GM12878 (cell line): ENCODE measurements at regions not wholly inside any gene's neighbourhood (a gene's known extent, or its start where the extent isn't known, plus 50 kb on each side); places are given as distances from the start of the nearest gene placed in this dataset.

Experiments used
- ATAC-seq: fragments of 200-7000 bp; cut with Tn5 transposase; 3 replicates; pipeline ENCODE4 v1.9.1; 2020; ENCODE audit warnings: mild to moderate bottlenecking, moderate library complexity
- BruUV-seq: library from RNA; stranded (reverse); fragments of 400-500 nt; replicated peaks from 2 replicates; lab custom pipeline; 2021; lab: Mats Ljungman, UMichigan
- CTCF ChIA-PET: fragments of 300-600 bp; sonication (Branson Sonifier 250); formaldehyde crosslinking; extraction: SDS; loops from one replicate; lab custom pipeline; 2021; ENCODE audit warnings: inconsistent platforms; lab: Yijun Ruan, JAX
- POLR2A ChIA-PET: fragments of 350-600 bp; formaldehyde crosslinking; extraction: SDS; loops from one replicate; lab custom pipeline; 2021; ENCODE audit warnings: inconsistent platforms; lab: Charles Lee
- RAD21 ChIA-PET: fragments of 300-600 bp; sonication (Branson Sonifier 250); formaldehyde crosslinking; loops from one replicate; lab custom pipeline; 2023; ENCODE audit warnings: antibody characterized with exemption; ENCODE audit not compliant: unreplicated experiment; lab: Charles Lee
- SMC1A ChIA-PET: fragments of 300-600 bp; sonication (Branson Sonifier 250); formaldehyde crosslinking; loops from one replicate; lab custom pipeline; 2023; ENCODE audit not compliant: unreplicated experiment, uncharacterized antibody; lab: Charles Lee
- DNase-seq: peaks from one replicate; pipeline ENCODE4 v3.0.0-alpha.2; 2011; ENCODE audit warnings: low read depth, low spot score
- FAIRE-seq: peaks from 3 replicates; lab custom pipeline; 2011; peaks lifted over from hg19 to GRCh38; lab: Jason Lieb, UNC
- H2AFZ ChIP-seq: 2 replicates; pipeline ENCODE4 v1.6.0; 2011; ENCODE audit warnings: low read depth, low read length, control low read depth; ENCODE audit not compliant: control insufficient read depth
- H3K27ac ChIP-seq: 2 replicates; pipeline ENCODE4 v1.5.1; 2011; ENCODE audit warnings: control low read depth; ENCODE audit not compliant: control insufficient read depth, insufficient read depth
- H3K27me3 ChIP-seq, 2 experiments: replicated peaks in 1 of 2; 2 replicates each; pipeline versions ENCODE4 v1.6.0 to v1.6.1; 2011; ENCODE audit warnings: low read length in 1 of 2; ENCODE audit not compliant: control insufficient read depth in 2 of 2, insufficient read depth in 2 of 2
- H3K36me3 ChIP-seq, 2 experiments: 2 replicates each; pipeline ENCODE4 v1.5.1; 2011; ENCODE audit warnings: low read length in 1 of 2; ENCODE audit not compliant: control insufficient read depth in 2 of 2, insufficient read depth in 2 of 2
- H3K4me1 ChIP-seq: 2 replicates; pipeline ENCODE4 v1.6.1; 2011; ENCODE audit warnings: mild to moderate bottlenecking, low read length, moderate library complexity, mixed read lengths; ENCODE audit not compliant: control insufficient read depth, insufficient read depth
- H3K4me2 ChIP-seq: 2 replicates; pipeline ENCODE4 v1.6.0; 2011; ENCODE audit warnings: control low read depth; ENCODE audit not compliant: control insufficient read depth, insufficient read depth
- H3K4me3 ChIP-seq: fragments of 200-600 bp; sonication (generic); 2 replicates; pipeline ENCODE4 v1.5.1; 2016
- H3K79me2 ChIP-seq: 2 replicates; pipeline ENCODE4 v1.6.0; 2011; ENCODE audit warnings: low read length; ENCODE audit not compliant: control insufficient read depth, insufficient read depth
- H3K9ac ChIP-seq: 2 replicates; pipeline ENCODE4 v1.8.0; 2011; ENCODE audit warnings: low read length, control low read depth, mixed read lengths; ENCODE audit not compliant: control insufficient read depth, insufficient read depth
- H3K9me3 ChIP-seq: replicated peaks from 3 replicates; pipeline ENCODE4 v1.5.1; 2011; ENCODE audit warnings: mild to moderate bottlenecking, low read length; ENCODE audit not compliant: control insufficient read depth, insufficient read depth
- H4K20me1 ChIP-seq: 2 replicates; pipeline ENCODE4 v1.6.0; 2011; ENCODE audit not compliant: control insufficient read depth, insufficient read depth
- CREB1 ChIP-seq: IDR thresholded peaks from 2 replicates; pipeline ENCODE4 v1.6.1; 2012; ENCODE audit warnings: low read depth, mild to moderate bottlenecking, inconsistent platforms
- FOS ChIP-seq: IDR thresholded peaks from 3 replicates; pipeline ENCODE4 v1.6.1; 2011; ENCODE audit warnings: borderline replicate concordance; ENCODE audit not compliant: insufficient read length; ENCODE audit errors: extremely low read depth
- IKZF1 ChIP-seq: fragments of 450-650 bp; conservative IDR thresholded peaks from 2 replicates; pipeline ENCODE4 v1.6.1; 2017; ENCODE audit warnings: antibody characterized with exemption, mild to moderate bottlenecking
- IKZF2 ChIP-seq, 2 experiments: fragments of 450-650 bp; IDR thresholded peaks; 2 replicates each; pipeline ENCODE4 v1.6.1; 2017; ENCODE audit warnings: mild to moderate bottlenecking in 2 of 2, moderate library complexity in 2 of 2
- KDM1A ChIP-seq: fragments of 200-600 bp; sonication (generic); IDR thresholded peaks from 2 replicates; pipeline ENCODE4 v1.6.1; 2016; ENCODE audit warnings: borderline replicate concordance
- MEF2A ChIP-seq: IDR thresholded peaks from 2 replicates; pipeline ENCODE4 v1.6.1; 2011; ENCODE audit warnings: low read depth, mild to moderate bottlenecking, low read length, moderate library complexity; ENCODE audit not compliant: insufficient read depth
- MEF2B ChIP-seq: fragments of 450-650 bp; IDR thresholded peaks from 2 replicates; pipeline ENCODE4 v1.6.1; 2018; ENCODE audit warnings: mild to moderate bottlenecking, moderate library complexity; ENCODE audit not compliant: partially characterized antibody, poor library complexity, severe bottlenecking
- SIN3A ChIP-seq: IDR thresholded peaks from 2 replicates; pipeline ENCODE4 v1.6.1; 2012; ENCODE audit warnings: low read depth, low read length, improper control_type of control experiment
- TAF1 ChIP-seq: IDR thresholded peaks from 2 replicates; pipeline ENCODE4 v1.6.1; 2011; ENCODE audit warnings: mild to moderate bottlenecking, low read depth, low read length, borderline replicate concordance
- YY1 ChIP-seq: IDR thresholded peaks from 2 replicates; pipeline ENCODE4 v1.6.1; 2011; ENCODE audit warnings: low read depth, mild to moderate bottlenecking, low read length
- WGBS: methylation state at CpG from one replicate; pipeline ENCODE4 v1.1.6; 2016; ENCODE audit warnings: low lambda C conversion rate; ENCODE audit not compliant: insufficient replicate concordance, insufficient coverage; ENCODE audit errors: missing lambda C conversion rate; 5-methylcytosine and 5-hydroxymethylcytosine counted together
- in situ Hi-C: fragments of 300-500 bp; cut with MboI; formaldehyde crosslinking; loops from 9 replicates; pipeline ENCODE4 v1.14.3; 2018; ENCODE audit warnings: mixed read lengths
- intact Hi-C: fragments of 100-400 bp; cut with micrococcal nuclease; formaldehyde crosslinking; loops from one replicate; pipeline ENCODE4 v1.14.2; 2022; ENCODE audit not compliant: unreplicated experiment
- TF ChIP-seq, protein P1 (sequence below): fragments of 450-650 bp; IDR thresholded peaks from 2 replicates; pipeline ENCODE4 v1.6.1; 2016; ENCODE audit warnings: mild to moderate bottlenecking
- TF ChIP-seq, protein P2 (sequence below): fragments of 450-650 bp; IDR thresholded peaks from 2 replicates; pipeline ENCODE4 v1.6.1; 2017; ENCODE audit warnings: low read depth, mild to moderate bottlenecking, moderate library complexity
- TF ChIP-seq, protein P3 (sequence below): fragments of 450-650 bp; IDR thresholded peaks from 2 replicates; pipeline ENCODE4 v1.6.1; 2017; ENCODE audit warnings: mild to moderate bottlenecking, moderate library complexity

DNA sequence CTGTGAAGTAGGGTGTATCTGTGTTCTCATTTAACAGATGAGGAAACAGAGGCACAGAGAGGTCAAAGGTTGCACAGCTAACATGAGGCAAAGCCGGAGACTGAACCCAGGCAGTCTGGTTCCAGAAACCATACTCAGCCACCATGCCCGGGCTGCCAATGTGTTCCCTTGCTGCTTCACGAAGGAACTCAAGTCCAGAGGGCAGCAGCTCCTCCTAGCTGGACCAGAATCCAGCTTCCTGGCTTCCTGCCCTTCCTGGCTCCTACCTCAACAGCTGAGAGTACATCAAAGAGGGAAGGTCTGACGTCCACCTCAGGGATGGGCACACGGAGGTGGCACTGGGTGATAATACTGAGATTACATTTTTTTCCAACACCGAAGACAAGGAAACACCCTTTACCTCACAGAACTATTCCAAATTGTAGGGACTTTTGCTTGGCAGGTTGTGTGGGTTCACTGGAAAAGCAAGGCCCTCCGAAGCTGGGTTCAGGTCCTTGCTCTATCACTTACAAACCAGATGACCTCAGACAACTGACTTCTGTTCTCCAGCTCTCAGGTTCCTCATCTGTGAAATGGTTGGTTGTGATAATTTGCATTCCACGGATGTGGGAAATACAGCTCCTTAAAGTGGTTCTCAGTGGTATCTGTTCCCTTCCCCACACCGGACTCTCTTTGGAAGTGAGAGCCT, 154.1 kb upstream of the ZMIZ1 start (continued):
- TF ChIP-seq, protein P1, sequence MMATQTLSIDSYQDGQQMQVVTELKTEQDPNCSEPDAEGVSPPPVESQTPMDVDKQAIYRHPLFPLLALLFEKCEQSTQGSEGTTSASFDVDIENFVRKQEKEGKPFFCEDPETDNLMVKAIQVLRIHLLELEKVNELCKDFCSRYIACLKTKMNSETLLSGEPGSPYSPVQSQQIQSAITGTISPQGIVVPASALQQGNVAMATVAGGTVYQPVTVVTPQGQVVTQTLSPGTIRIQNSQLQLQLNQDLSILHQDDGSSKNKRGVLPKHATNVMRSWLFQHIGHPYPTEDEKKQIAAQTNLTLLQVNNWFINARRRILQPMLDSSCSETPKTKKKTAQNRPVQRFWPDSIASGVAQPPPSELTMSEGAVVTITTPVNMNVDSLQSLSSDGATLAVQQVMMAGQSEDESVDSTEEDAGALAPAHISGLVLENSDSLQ: no peak
- no peak for TF ChIP-seq MEF2A
- TF ChIP-seq IKZF1: peak; percentile 63
- TF ChIP-seq SIN3A: no peak
- no peak for TF ChIP-seq TAF1
- TF ChIP-seq, all 136 proteins: peak for 3

DNA sequence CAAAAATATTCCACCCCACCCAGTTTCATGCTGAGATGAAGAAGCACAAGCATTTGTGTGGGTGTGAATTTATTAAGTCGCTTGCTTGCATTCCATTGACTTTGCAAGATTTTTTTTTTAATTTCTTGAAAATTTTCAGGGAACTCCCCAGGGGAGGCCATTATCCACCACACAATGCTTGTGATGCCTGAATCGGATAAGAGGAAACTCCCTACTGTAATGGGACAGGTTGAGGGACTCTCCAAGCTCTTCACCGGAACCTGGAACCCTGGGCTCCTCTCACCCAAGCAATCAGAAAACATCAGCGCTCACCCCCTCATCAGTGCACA, 153.6 kb upstream of the ZMIZ1 start:
- Histone ChIP-seq H3K4me3 (no peak overlapping the region), H2AFZ (no peak overlapping the region), H3K36me3 (no peaks in the 10 kb centered on the region), H3K27me3 (no peaks in the 10 kb centered on the region; a peak in 2 of 4 replicates), H3K9me3 (no peaks in the 10 kb centered on the region), H3K4me2 (no peak overlapping the region), H3K79me2 (no peaks in the 10 kb centered on the region), H3K4me1 (peaks cover 6% of the 10 kb centered on the region), H4K20me1 (no peaks in the 10 kb centered on the region), H3K9ac (no peak overlapping the region), H3K27ac (no peak overlapping the region)
- in situ Hi-C loops: no loop called here
- TF ChIP-seq YY1 (0 out of 2 replicates have a peak, but pooled peaks have one; percentile 12), CREB1 (no peak), KDM1A (no peak), MEF2B (peak; percentile 18), IKZF2 (IDR thresholded peaks at IDR 0.05) (0 out of 4 replicates have a peak, but pooled peaks of 1 of the 2 experiments have one; percentile 55), FOS (no peak)
- TF ChIP-seq, protein P2, sequence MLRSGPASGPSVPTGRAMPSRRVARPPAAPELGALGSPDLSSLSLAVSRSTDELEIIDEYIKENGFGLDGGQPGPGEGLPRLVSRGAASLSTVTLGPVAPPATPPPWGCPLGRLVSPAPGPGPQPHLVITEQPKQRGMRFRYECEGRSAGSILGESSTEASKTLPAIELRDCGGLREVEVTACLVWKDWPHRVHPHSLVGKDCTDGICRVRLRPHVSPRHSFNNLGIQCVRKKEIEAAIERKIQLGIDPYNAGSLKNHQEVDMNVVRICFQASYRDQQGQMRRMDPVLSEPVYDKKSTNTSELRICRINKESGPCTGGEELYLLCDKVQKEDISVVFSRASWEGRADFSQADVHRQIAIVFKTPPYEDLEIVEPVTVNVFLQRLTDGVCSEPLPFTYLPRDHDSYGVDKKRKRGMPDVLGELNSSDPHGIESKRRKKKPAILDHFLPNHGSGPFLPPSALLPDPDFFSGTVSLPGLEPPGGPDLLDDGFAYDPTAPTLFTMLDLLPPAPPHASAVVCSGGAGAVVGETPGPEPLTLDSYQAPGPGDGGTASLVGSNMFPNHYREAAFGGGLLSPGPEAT: peak; percentile 54; the same call in 1 of the 2 replicates
- TF ChIP-seq, protein P3, sequence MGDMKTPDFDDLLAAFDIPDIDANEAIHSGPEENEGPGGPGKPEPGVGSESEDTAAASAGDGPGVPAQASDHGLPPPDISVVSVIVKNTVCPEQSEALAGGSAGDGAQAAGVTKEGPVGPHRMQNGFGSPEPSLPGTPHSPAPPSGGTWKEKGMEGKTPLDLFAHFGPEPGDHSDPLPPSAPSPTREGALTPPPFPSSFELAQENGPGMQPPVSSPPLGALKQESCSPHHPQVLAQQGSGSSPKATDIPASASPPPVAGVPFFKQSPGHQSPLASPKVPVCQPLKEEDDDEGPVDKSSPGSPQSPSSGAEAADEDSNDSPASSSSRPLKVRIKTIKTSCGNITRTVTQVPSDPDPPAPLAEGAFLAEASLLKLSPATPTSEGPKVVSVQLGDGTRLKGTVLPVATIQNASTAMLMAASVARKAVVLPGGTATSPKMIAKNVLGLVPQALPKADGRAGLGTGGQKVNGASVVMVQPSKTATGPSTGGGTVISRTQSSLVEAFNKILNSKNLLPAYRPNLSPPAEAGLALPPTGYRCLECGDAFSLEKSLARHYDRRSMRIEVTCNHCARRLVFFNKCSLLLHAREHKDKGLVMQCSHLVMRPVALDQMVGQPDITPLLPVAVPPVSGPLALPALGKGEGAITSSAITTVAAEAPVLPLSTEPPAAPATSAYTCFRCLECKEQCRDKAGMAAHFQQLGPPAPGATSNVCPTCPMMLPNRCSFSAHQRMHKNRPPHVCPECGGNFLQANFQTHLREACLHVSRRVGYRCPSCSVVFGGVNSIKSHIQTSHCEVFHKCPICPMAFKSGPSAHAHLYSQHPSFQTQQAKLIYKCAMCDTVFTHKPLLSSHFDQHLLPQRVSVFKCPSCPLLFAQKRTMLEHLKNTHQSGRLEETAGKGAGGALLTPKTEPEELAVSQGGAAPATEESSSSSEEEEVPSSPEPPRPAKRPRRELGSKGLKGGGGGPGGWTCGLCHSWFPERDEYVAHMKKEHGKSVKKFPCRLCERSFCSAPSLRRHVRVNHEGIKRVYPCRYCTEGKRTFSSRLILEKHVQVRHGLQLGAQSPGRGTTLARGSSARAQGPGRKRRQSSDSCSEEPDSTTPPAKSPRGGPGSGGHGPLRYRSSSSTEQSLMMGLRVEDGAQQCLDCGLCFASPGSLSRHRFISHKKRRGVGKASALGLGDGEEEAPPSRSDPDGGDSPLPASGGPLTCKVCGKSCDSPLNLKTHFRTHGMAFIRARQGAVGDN: no peak
- ChIA-PET CTCF (interaction anchor here (0.7 kb wide), 1 partner anchor 498 kb away, joined by 3 read pairs; no protein-coding TSS in a partner anchor), RAD21 (no interaction called here), SMC1A (interaction anchor here (0.9 kb wide), 1 partner anchor 487 kb away, joined by 3 read pairs; no protein-coding TSS in a partner anchor), POLR2A (no interaction called here)
- ATAC-seq (peak; percentile 55), DNase-seq (no peak), FAIRE-seq (no peak)
- 29% methylated on average over 4 of the region's 4 CpGs for WGBS
- intact Hi-C loops: no loop called here
- BruUV-seq: no TSS peak
